MM.1S (cell line): ENCODE measurements at regions not wholly inside any gene's neighbourhood (a gene's known extent, or its start where the extent isn't known, plus 50 kb on each side); places are given as distances from the start of the nearest gene placed in this dataset.

ENCODE experiments used
- EZH2 ChIP-seq: fragments of 300-600 bp; sonication (generic); optimal IDR thresholded peaks from 2 replicates; pipeline ENCODE3; 2017; ENCODE audit warnings: low read depth, mild to moderate bottlenecking, antibody characterized with exemption, low read length, mixed read lengths
- EZH2phosphoT487 ChIP-seq: fragments of 300-600 bp; sonication (generic); IDR thresholded peaks from 2 replicates; pipeline ENCODE4 v1.6.1; 2018; ENCODE audit warnings: antibody characterized with exemption, low read length
- TF ChIP-seq, protein P1 (sequence below): fragments of 300-600 bp; sonication (generic); IDR thresholded peaks from 2 replicates; pipeline ENCODE4 v1.5.1; 2016; ENCODE audit warnings: antibody characterized with exemption, low read length, mixed read lengths

DNA sequence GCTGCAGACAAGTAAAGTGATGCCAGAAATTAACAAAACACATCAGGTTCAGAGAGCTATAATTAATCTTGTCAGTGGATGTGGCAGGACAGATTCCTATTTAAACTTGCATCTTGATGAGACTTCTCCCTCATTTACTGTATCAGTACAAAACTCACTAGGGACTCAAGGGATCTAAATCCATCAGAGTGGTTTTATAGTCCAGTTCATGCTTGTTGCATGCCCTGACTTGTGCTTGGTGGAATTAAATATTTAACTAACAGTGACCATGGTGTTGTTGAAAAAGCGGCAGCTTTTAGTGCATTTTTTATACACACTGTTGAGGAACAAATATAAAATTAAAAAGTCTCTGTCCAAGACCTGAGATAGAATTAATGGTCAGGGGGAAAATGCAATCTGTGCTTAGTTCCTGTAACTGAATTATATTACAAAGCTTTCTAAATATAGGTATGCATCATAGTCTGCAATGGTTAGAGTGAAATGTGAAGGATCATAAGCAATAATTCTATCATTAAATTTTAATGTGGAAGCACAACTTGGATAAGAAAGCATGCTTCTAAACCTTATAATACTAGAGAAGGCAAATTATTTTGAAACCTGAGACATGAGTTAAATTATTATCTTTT, 1475.5 kb upstream of the TENM4 start:
- TF ChIP-seq EZH2phosphoT487: no peak
- TF ChIP-seq EZH2: no peak
- TF ChIP-seq, protein P1, sequence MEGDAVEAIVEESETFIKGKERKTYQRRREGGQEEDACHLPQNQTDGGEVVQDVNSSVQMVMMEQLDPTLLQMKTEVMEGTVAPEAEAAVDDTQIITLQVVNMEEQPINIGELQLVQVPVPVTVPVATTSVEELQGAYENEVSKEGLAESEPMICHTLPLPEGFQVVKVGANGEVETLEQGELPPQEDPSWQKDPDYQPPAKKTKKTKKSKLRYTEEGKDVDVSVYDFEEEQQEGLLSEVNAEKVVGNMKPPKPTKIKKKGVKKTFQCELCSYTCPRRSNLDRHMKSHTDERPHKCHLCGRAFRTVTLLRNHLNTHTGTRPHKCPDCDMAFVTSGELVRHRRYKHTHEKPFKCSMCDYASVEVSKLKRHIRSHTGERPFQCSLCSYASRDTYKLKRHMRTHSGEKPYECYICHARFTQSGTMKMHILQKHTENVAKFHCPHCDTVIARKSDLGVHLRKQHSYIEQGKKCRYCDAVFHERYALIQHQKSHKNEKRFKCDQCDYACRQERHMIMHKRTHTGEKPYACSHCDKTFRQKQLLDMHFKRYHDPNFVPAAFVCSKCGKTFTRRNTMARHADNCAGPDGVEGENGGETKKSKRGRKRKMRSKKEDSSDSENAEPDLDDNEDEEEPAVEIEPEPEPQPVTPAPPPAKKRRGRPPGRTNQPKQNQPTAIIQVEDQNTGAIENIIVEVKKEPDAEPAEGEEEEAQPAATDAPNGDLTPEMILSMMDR: no peak
